HG03064 (cell line): ENCODE measurements at regions not wholly inside any gene's neighbourhood (a gene's known extent, or its start where the extent isn't known, plus 50 kb on each side); places are given as distances from the start of the nearest gene placed in this dataset.

Source experiments
- ATAC-seq: cut with Tn5 transposase; IDR thresholded peaks from one replicate; pipeline ENCODE4 v1.9.1; 2021; ENCODE audit warnings: low read depth; ENCODE audit not compliant: unreplicated experiment

DNA sequence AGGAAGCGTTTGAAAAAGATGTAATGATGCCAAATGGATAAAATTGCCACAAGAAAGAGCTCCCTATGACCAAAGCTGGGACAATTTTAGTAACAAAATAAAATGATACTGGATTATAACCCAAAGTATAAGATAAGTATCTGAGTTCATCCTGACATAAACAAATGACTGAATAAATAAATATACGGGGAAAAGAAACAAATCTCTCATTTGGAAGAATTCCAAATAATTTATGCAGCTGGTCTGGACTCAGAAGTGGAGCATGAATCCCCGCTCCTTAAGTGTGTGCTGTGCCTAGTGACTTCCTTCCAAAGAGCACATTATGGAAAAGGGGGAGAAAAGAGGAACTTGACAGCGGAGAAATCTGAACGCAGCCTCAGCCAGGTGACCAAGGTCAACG is 186.2 kb downstream of the RAMP3 start:
- no peak for ATAC-seq

DNA sequence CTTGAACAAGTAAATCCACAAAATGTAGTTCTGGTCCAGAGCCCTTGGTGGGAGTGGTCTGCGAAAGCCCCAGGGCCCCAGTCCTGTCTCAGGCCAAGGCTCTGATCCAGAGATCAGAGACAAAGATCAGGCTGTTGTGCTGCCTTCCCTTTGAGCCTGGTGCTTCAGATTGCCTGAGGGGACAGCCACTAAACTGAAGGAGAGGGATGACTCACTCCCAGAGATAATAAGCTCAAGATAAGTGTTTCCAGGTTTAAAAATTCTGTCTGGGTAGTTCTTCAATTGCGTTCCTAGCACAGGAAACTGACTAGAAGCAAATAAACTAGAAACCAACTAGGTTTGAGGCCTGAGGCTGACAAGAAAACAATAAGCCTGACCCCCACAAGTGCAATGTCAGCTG is 190.2 kb downstream of the RAMP3 start:
- no peak for ATAC-seq

DNA sequence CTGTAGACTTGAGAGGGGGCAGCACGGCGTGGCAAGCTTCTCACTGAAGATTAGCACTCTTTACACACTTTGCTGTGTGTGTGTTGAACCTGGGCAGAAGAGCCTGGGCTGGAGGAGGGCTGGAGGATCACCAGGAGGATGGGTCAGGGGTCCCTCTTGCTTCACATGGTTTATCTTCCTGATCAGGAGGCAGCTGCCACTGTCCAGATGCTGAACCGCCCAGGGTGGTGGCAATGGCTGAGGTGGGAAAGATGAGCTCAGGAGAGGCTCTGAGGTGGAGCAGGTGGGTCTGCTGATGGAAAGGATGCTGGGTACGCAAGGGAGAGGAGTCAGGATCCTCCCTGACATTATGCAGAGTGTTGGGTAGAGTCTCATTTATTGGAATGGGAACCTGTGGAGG is 191.5 kb downstream of the RAMP3 start:
- no peak for ATAC-seq

DNA sequence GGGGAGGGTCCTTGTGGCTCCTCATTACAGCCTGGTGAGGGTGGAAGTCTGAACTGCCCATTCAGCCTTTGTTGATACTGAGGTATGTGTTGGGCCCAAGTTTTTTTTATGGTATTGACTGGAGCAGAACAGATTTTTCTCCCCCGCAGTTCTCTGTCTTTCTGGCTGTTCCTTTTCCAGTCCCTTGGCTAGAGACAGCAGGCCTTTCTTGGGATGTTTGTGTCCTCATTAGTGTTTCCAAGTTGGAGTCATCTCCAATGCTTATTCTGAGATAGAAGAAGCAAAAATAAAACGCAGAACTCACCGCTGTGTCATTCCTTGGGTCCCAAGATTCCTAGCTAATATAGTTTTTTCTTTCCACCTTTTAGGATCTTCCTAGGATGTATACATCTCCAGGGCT is 193.3 kb downstream of the RAMP3 start:
- ATAC-seq = no peak

DNA sequence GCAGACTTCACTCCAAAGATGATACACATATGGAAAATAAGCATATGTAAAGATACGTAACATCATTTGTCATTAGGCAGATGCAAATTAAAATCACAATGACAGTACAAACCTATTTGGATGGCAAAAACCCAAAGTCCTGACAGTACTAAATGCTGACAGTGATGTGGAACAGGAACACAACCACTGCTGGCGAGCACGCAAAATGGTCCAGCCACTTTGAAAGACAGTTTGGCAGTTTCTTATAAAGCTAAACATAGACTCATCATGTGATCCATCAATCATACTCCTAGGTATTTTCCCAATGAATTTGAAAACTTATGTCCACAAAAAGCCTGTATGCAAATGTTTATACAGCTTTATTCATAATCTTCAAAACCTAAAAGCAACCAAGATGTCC is 200.7 kb downstream of the RAMP3 start:
- ATAC-seq = no peak

DNA sequence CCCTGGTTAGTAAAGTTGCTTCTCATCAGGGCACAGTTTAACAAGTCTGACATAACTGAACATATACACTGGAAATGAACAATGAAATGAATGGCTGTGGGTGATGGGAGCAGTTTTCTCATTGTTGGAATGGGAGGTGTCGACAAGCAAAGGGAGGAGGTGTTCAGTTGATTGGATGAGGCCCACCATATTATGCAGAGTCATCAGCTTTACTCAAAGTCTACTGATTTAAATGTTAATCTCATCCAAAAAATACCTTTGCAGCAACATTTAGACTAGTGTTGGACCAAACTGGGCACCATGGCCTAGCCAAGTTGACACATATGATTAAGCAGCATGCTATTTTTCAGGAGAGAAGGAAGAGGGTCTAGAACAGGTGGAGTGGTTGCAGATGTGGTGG is 201.7 kb downstream of the RAMP3 start:
- ATAC-seq = no peak

DNA sequence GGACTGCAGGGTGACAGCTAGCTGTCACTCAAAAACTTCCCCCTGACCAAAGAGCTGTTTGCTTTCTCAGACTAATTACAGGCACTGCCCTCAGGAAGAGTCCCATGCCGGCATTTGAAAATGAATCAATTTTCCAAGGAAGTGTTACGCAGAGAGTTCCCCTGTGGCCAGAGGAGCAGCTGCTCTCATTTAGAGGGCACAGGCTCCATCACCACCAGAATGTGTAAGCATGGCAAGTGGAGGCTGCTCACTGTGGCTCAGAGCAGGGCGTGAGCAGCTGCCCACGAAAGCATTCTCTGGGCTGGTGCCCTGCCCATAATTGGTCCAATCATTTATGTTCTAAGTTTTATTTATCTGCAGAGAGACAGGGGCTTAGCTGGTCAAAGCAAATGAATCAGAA is 202.2 kb downstream of the RAMP3 start:
- no peak for ATAC-seq

DNA sequence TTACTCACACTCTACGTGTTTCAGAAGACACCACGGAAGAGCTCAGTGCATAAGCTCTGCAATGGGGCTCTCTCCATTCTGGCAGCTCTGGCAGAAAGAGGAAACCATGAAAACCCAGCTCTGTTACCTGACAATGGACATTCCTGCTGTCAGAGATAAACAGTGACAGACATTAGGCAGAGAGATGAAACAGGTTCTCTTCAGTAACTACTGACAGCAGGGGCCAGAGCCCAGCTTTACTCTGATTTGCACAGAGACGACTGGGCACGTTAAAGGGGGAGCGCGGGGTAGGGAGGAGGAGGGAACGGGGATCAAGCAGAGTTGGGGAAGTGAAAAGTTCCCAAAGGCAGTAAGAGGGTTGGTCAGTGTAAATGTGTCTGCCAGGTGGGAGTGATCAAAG is 206.1 kb downstream of the RAMP3 start:
- no peak for ATAC-seq

DNA sequence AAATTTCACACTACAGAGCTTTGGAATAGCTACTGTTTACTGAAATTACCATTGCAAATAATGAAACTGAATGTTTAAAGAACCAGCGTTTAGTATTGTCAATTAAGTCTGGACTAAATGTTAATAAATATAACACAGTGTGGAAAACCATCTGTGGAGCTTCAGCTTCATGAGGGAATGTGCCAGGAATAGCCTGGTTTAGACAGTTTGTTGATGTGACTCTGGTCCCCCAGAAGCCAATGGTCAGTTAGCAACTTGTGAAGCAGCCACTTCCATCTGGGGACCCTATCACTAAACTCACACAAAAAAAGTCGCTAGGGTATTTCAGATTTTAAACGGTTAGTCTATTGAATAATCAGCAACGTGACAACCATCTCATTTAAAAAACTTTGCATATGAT is 207.8 kb downstream of the RAMP3 start:
- no peak for ATAC-seq

DNA sequence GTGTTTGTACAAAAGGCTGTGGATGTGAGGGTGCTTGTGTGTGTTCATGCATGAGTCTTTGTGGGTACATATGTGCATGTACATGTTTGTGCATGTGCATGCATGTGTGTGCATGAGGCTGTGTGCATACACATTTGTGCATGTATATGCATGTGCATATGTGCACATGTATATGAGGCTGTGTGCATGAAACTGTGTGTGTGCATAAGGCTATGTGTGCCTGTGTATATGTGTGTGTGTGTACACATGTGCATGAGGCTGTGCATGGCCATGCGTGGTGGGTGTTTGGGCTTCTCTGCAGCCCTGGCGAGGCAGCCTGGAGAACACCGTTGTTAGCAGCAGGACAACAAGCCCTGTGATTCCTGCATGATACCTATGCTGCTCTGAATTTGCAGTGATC is 207.7 kb upstream of the ADCY1 start:
- no peak for ATAC-seq

DNA sequence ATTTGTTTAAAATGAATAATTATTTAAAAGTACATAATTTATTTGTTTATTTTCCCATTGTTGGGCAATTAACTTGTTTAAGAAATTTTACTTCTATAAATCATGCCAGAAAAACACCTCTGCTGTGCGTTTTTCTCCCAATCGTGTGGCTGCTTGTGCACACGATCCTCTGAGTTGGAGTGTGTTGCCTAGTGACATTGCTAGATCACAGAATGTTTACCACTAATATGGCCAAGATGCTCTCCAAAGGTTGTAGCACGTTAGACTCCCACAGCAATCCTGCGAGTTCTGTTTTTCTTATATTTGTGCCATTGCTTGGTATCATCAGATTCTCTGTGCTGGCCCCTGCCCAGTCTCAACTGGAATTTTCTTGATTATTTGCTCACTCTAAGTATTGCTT is 207.1 kb upstream of the ADCY1 start:
- ATAC-seq = no peak

DNA sequence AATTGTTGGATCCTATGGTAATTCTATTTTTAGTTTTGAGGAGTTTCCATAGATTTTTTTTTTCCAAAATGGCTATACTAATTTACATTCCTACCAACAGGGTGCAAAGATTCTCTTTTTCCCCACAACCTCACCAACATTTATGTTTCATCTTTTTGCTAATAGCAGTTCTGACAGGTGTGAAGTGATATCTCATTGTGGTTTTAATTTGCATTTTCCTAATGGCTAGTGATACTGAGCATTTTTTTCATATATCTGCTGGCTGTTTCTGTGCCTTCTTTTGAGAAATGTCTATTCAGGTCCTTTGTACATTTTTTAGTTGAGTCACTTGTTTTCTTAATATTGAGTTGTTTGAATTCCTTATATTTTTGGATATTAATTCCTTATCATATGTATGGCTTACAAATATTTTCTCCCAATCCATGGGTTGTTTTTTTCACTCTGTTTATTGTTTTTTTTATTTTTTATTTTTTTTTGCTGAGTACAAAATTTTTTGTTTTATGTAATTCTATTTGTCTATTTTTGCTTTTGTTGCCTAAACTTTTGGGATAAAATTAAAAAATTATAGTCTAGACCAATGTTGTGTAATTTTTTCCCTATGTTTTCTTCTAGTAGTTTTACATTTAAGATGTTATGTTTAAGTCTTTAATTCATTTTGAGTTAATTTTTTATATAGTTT is 205.9 kb upstream of the ADCY1 start:
- ATAC-seq = no peak

DNA sequence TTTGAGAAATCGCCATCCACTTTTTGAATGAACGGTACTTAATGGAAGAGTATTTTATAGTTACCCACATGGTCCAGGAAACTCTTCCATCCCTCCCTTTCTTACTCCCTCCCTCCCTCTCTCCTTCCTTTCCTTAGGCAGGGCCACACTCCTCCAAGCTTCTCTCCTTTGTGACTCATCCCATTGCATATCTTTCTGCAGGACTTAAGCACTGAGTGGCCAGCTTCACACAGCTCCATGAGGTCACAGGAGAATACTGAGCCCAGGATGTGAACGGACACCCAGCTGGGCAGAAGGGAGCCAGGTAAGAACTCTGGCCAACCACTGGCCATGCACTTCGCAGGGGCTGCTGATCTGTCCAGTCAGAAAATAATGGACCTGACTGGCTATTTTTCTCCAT is 189.7 kb upstream of the ADCY1 start:
- no peak for ATAC-seq

DNA sequence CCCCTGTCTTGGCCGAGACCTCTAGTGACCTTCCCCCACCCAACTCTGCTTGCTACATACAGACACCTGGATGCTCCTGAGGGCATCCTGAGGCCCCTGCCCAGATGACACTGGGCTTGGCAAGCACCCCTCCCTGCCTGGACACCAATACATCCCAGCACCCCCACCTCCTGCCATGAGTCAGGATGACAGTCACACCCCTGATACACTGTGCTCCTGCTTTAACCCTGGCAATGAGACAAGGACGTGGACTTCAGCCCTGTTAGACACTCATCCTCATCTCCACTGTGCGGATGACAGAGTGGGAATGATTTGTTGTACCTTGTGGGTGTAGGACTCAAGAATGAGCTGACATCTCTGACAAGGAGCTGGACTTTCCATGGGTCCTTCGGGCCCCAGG is 186.3 kb upstream of the ADCY1 start:
- no peak for ATAC-seq

DNA sequence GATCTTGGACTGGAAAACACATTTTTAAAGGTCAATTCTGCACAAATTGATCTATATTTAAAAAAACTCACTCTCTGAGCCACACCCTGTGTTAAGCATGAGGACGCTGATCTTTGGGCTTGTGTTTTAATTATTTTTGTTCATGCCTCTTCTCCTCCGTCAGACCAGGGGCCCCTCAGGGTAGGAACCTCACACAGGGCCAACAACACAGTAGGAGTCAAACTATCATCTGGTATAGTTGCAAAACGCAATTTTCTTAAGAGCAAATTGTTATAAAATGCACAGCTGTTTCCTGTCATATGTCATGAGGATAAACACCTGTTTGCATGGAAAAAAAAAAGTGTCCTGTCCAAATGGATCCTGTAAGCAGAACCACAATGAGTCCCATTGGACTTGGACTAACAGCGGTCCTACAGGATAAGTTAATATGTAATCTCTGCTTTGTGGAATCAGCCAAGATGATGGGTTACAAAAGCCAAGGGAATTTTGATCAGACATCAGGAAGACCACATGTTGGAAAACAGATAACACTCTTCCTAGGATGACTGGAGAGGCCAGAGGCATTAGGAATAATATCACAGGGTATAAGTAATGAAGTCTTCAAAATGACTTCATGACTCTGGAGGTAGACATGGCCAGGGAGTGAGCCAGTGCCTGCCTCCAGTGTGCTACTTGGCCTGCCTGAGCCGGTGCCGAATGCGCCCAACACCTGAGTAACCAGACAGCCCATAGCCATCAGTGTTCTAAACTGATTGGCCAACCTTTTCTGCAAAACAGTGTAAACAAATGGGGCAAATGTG is 184.9 kb upstream of the ADCY1 start:
- ATAC-seq = no peak

DNA sequence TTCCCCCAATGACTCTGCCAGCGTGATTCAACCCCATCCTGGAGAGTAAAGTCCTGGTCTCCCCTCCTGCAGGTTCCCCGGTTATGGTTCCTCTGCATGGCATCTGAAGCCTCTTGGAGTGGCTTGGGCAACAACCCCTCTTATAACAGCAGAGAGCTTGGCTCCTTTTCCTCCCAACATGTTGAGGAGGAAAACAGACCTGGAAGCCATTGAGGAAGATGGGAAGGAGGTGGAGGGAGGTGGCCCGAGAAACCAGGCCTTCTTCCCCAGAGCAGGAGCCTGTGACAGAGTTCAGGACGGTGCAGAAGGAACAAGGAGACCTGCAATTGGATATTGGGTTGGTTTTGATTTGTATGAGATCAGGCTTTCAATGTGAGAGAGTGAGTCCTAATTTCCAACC is 184.0 kb upstream of the ADCY1 start:
- no peak for ATAC-seq

DNA sequence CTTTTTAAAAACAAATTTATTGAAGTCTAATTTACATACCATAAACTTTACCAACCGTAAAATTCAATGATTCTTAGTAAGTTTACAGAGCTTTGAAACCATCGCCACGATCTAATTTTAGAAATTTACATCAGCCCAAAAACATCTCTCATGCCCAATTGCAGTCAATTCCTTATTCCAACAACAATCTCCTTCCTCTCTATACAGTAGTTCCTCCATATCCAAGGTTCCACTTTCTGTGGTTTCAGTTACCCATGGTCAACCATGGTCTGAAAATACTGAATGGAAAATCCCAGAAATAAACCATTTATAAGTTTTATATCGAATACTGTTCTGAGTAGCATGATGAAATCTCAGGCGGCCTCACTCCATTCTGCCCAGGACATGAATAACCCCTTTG is 183.4 kb upstream of the ADCY1 start:
- ATAC-seq = no peak

DNA sequence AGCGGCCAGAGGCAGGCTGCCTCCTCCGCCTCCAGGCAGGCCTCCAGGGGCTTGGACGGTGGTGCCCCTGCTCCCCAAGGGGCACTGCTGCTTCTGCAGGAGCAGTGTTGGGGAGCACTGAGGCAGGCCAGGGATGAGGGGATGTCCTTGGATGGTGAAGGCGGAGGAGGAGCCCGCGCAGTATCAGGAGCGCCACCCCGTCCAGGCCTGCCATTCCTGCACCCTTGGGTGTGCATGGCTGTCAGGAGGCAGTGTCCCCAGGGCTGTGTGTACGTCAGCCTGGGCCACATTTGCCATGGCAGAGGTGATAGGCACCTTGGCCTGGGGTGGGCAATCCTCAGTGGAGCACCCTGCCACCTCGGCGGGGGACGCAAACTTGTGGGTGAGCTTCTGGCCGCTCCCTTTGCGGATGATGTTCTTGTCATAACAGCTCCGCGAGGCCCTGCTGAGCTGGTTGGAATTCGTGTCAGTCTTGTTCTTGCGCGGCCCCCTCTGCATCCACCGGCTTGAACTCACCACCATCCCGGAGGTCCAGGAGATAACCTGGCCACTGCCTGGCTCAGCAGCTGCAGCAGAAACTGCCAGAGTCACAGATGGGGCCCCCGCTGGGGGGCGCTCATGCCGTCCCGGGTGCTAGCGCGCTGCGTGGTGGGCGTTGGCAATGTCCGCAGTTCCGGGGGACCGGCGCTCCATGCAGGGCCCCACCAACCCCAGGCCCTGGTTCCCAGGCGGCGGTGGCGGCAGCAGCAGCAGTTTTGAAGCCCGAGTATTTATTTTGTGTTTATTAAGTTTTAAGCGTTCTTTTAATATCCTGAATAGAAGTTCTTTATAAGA is 182.3 kb upstream of the ADCY1 start:
- no peak for ATAC-seq

DNA sequence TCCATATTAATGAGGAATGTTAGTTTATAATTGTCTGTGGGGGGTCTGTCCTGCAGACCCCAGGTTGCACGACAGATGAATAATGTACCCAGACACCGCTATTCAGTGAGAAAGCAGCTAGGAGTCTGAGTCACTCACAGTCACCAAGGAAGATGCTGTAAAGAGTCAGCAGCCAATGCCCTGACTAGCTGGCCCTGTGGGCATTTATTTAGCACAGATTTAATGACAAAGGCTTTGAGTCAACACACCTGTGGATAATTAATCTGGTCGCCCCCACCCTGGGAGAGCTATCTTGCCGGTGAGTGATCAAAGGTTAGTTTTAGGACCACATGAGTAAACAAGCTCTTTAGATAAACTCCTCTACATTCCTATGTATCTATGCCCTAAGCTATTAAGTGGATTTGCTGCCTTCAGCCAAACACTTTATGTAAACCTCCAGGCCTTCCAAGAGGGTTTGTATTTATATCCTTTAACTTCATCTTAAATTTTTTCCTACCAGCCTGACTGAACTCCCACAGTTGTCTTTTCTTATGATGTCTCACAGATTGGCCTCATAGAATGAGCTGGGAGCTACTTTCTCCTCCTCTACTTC is 180.0 kb upstream of the ADCY1 start:
- ATAC-seq = no peak

DNA sequence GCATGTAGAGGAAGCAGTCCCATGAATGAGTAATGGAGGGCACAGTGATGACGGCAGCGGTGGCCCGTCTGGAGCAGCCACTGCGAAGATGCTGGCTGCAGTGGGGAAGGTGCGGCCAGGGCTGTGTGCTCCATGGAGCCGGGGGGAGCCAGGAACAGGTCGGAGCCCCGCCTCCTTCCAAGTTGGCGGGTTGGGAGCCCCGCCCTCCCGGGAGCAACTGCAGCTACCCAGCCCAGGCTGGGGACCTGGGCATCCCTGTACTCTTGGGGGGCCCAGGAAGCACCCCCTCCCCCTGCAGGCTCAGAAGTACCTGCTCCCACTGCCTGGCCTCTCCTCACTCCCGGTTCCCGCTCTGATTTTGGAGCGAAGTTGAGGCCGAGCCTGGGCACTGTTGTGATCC is 175.1 kb upstream of the ADCY1 start:
- no peak for ATAC-seq

DNA sequence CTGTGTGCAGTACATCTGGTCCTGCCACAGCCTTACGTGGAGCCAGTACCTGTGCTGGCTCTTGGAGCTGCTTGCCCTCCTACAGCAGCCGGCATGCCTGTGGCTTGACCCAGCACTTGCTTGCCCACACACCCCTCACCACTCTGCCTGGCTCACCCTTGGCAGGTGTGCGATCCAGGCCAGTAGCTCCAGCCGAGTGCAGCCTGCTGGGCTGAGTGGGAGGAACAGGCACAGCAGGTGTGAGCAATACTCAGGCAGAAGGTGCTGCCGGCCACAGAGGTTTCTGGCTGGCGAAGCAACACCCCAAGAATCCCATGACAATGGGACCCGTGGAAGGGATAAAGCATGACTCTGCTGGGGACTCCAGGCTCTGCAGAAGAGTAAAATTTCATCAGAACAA is 173.5 kb upstream of the ADCY1 start:
- ATAC-seq = no peak
